Cerebellar nuclear complex (tissue), 1 donor: ENCODE measurements at regions not wholly inside any gene's neighbourhood (a gene's known extent, or its start where the extent isn't known, plus 50 kb on each side); places are given as distances from the start of the nearest gene placed in this dataset.

Experiments
- DNase-seq, 2 experiments: peaks; one replicate each; lab custom pipeline; 2025; lab: John Stamatoyannopoulos, UW

DNA sequence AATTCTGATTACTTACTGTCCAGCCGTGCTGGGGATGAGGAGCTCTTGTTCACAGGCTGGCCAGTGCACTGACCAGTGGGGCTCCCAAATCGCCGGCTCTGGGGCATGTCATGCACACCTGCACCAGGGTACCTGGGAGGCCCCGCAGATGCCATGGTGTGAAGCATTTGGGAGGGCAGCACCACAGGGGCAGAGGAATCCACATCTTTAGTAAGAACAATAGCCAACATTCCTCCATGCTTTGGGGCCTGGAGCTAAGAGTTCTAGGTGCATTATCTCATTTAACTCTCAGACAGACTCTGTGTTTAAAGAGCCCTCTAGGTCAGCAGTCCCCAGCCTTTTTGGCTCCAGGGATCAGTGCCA is 104.2 kb downstream of the ACKR3 start:
- DNase-seq, result no peak

DNA sequence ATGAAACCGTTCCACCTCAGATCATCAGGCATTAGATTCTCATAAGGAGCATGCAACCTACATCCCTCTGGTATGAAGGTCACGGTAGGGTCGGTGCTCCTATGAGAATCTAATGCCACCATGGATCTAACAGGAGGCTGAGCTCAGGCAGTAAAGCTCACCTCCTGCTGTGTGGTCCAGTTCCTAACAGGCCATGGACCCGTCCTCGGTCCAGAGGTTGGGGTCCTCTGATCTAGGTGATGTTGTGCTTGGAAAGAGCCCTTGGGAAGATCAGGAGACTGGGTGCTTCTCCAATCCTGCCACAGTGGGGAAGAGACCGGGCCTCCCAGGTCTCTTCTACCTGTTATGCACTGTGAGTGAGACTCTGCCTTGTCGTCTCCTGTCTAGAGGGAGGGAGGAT is 104.6 kb downstream of the ACKR3 start:
- no peak for DNase-seq

DNA sequence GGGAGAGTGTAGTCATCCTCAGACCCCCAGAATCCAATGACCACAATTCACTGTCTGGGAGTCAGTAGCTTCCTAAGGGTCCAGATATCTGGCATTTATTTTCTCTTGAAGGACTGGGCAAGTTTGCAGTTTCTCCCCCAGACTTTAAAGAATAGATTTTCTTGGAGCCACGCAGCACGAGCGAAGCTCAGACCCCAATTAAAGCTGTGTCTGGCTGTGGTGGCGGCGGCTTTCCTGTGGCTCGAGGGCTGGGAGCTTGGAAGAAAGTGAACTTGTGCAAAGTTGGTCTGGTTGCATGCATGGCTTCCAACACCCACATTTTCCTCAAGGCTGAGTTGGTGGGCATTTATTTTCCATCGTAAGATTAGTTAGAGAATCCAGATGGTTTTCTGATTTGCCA is 105.0 kb downstream of the ACKR3 start:
- no peak for DNase-seq

DNA sequence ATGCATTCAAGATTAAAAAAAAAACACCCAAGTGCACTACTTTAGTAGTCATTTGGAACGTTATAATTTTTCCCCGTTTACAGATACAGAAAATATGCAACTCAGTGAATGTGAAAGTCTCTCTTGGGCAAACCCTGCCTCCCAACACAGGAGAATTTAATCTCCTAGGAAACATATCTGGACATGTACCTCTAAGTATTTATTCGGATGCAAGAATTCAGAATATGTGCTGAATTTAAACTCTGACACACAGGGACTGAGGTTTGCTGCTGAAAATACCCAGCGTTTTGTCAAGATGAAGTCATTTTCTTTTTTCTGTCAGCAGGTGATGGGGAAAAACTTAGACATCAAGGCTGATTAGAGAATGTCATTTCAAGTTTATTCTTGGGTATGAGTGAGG is 105.4 kb downstream of the ACKR3 start:
- no peak for DNase-seq

DNA sequence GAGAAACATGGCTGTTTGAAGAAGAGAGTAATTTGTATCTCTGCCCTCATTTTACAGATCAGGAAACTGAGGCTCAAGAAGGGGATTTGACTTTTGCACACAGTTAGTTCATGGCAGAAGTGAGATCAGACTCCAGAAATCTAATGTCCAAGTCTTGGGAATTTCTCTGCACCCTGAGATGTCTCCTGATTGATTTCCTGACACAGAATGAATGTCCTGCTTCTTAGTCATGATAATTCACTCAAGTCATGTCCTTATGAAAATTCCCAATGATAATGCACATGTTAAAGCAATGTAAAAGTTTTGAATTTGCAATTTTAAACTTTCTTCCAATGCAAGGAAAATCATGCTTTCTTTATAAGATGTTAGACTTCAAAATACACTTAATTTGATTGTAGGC is 105.9 kb downstream of the ACKR3 start:
- no peak for DNase-seq

DNA sequence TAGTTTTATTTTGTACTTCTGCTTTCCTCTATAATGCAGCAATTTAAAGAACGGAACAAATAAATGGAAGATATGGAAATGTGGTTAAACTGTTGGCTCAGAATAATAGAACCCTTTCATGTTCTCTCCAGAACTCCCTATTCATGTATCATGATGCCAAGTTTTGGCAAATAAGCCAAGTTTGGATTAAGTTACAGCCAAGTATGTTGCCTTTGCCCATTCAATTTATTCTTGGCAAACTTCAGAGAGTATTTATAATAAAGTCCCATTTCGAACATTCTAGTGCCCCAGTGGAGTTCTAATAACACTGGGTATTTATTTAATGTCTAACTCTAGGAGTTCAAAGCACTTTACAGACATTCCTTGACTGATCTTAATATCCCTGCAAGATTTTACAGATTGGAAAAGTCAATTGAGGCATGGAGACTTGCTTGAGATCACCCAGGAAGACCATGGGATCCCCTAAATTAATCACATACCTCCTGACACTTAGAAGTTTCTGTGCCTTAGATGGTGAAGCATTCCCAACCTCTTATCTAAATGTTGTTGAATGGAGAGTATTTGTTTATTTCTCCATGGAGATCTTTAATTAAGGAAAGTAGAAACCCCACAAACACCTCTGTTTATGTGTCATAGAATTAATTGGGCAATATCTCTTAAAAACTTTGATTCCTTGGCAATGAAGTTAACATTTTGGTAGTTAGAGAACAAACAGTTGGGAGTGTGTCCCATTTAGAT is 106.7 kb downstream of the ACKR3 start:
- no peak for DNase-seq

DNA sequence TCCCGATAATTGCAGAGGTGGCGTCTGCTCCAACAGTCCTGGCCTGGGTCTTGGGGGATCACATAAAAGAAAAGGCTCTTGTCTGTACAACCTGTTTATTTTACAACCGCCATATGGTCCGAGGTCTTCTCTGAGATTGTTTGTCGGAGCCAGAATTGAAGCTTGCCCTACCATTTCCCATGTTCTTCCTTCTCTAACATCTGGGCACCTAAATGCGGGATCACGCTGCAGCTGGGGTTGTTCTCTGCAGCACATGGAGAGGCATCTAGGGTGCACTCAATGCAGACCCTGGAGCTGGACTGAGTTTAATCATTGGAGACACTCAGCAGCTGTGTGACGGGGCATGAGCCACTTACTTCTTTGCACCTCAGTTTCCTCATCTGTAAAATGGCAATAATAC is 107.7 kb downstream of the ACKR3 start:
- DNase-seq, result no peak

DNA sequence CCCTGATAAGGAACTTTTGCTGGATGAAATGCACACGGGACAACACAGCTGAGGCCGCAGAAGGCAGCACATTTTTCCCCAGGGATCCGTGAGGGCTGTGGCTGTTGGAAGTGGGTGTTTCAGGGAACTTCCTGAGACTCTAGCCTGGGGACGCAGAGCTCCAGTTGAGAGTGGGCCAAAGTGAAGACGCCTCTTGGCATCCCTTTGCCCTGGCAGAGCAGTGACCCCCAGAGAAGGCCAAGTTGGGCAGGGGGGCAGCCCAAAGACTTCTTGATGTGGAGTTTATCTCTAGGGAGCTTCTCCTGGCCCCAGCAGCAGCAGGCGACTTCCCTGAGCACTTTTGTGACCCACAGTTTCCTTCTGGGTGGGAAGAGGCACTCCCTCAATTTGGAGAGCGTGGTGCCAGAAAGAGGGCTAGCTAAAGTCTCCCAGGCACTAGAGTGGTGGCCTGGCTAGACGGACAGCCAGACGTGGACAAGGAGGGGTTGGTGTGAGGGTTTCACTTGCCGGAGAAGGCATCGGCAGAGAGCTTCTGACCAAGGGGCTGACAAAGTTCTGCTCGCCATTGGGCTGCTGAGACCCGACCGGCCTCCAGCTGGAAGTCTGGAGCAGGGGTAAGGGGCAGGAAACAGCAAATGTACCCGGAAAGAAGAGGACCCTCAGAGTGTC is 108.8 kb downstream of the ACKR3 start:
- DNase-seq, result no peak

DNA sequence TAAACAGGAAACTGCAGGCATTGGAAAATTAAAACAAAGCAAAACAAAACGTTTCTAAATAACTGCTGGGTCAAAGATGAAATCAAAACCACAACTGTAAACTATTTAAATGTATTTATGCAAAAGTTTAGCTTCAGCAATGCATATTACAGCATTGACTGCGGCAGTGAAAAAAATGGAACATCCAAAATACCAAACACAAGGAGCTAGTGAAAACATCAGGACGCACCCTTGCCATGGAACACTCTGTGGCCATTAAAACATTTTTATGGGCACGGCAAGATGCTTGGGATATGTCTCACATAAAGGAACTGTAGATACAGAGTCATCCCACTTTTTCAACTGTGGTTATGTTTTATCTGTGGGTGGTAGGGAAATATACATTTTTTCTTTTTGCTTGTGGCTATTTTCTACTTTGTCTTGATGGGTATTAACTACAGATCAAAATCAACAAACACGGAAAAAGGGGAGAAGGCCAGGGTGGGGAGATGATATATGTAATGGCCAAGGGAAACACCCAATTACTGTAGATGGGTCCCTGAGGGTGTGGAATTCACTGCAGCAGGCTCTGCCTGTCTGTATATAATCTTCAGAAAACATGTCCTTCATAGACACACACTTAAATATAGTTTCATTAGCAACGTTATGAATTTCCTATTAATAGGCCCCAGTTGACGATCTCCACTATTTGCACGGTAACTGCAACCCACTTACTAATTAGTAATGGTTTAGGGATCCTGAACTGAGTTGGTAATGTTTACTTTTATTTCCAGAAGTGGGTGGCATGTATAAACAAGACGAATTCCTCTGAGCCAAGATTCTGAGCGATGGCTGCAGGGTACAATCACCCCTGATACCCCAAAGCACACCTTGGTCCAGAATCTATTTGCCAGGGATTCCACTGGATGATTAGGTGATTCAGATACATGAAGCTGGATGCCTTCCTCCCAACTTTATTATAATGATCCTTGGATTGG is 110.5 kb downstream of the ACKR3 start:
- no peak for DNase-seq

DNA sequence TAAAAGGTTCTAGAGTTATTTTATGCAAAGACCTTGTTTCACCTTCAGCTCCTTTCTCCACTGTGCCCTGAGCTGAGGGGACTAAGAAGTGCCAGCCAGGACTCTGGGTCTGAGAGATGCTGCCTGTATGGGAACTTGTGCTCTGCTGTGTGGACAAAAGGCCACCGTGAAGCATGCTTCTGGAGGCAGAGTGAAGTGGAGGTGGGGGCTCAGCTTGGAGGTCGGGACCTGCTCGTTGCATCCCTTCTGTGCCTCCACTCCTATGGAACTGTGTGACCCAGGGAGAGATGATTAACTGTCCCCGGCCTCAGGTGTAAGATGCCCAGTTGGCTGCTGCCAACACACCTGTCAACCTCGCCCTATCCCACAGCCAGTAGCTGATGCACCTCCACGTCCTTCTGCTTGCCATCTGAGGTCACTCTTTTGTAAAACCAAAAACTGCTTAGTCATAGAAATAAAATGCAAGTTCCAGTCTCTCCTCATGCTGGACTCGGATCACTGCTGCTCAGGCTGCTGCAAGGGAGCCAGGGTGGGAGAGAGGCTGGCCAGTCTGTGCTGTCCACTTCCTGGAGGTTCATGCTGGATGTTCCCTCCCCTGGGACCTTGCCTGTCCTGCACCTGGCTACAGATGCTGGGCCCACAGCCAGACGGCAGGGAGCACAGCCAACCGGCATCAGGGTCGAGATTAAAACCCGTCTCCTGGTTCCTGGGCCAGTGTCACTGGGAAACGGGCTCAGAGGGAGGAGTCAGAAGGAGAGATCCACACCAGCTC is 113.2 kb downstream of the ACKR3 start:
- DNase-seq, result no peak

DNA sequence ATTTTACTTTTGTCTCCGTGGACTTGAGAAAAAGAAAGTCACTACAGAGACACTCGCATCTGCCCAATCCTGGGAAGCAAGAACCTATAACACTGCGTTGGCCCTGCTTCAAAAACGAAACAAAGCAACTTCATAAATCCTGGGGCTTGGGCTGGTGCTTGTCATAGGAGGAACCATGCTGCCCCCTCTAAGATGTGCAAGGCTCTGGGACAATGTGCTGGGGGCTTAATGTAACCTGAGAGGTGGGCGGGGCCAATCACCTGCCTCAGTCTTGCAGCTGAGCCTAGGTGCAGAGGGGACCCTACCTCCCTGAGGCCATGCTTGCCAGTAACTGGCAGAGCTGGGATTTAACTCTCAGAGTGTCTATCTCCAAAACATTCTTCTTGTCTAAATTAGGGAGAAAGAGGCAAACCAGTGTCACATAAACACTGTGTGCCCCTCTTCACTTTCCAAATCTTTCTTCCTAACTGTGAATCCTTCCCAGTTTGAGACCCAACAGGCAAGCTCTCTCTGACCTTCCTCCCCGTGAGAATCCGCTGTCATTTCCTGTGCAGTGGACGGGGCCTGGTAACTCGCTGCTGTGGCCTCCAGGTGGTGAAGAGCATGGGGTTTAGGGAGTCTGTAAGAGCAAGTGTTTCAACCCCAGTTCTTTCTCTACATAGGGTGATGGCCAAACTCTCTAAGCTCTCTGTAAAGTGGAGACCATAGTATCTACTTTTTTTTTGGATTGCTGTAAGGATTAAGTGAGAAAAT is 115.1 kb downstream of the ACKR3 start:
- no peak for DNase-seq

DNA sequence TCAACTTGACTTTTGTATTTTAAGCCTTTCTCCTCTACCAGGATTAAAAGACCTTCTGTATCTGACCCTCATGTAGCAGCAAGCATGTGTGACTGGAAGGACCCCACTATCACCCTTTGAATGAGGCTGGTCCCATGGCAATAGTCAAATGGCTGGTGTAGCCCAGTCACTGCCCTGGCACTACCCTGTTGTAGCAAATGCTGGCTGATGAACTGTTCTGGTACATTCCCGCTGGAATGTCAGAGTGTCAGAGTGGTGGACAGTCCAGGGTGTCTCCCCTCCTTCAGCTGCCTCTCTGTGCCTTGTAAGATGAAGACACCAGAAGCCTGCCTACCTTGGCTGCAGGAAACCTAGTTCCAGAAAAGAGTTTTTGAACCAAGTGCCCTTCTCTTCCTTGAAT is 115.7 kb downstream of the ACKR3 start:
- DNase-seq, result no peak

DNA sequence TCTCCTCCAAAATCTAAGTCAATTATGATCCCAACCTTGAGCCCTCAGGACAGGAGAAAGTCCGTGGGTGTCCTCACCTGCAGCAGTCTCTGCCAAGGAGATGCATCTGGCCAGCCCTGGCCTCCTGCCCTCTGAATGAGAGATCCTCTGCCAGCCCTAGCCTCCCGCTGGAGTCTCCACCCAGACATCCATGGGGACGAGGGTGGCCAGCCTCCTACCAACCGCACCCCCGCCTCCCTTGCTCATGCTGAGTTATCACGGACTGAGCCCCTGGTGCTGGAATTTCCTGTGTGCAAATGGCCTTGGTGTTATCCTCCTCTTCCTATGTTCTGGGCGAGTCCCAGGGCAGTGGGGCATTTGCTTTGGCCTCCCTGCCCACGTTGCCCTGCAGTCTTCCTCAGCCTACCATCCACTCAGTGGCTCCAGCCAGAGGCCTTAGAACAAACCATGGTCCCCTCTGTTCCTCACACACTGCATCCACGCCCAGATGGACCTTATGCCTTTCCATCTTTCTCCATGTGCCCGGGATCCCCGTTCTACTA is 116.4 kb downstream of the ACKR3 start:
- no peak for DNase-seq

DNA sequence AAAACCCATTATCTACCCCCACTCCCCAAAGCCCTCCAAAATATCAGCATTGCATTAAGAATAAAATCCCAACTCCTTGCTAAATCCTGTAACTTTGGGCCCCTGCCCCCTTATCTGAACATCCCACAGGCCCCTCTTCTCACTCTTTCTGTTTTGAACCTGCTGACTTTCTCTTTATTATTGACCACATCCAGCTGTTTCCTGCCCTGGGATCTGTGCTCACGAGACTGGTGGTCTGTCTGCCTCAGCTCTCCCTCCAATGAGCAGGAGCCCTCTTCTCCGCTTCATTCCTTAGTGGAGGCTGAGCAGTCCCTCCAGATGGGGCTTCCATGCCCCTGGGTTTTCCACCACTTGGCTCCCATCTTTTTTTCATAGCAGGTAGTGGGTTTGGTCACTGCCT is 116.9 kb downstream of the ACKR3 start:
- DNase-seq, result no peak

DNA sequence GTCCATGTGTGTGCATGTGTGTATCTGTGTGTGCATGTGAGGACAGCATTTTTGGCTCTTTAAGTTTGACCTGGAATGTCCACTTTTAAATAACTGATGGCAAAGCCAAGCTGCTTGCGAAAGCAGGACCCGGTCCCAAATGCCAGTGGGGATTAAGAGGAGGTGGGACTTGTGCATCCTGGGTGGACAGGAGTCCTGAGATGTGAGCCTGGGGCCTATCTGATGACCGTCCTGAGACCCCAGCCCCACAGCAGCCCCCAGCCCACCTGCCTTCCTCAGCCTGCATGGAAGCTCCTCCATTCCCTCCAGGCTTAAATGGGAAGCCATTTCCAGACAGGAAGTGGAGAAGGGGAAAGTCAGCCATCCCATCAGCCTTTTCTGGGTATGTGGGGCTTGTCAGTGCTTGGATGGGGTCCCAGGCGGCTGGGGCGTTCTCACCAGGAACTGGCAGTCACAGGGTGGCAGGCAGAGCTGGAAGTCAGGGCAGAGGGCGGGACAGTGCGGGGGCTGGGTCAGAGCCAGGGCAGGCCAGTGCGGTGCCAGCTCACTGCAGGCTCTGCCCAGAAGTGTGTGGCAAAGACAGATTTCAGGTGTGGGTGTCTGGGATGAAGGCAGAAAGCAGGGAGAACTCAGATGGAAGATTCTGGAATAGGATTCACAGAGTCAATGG is 117.8 kb downstream of the ACKR3 start:
- DNase-seq, result no peak

DNA sequence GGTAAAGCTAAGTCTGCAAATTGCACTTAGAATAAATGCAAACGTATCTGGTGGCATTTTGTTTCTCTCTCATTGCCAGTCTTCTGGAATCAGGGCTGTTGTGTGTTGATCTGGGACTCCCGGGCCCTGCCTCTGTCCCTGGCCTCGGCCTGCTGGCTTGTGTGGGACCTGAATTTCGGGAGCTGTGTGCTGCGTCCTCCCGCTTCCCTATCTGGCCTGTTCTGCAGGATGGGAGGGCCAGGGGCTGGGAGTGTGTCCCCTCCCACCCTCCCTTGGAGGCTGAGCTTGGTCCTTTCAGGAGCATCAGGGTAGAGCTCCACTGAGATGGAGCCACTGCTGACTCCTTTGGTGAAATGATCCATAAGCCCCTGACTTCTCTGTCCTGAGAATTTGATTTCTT is 118.5 kb downstream of the ACKR3 start:
- DNase-seq, result no peak

DNA sequence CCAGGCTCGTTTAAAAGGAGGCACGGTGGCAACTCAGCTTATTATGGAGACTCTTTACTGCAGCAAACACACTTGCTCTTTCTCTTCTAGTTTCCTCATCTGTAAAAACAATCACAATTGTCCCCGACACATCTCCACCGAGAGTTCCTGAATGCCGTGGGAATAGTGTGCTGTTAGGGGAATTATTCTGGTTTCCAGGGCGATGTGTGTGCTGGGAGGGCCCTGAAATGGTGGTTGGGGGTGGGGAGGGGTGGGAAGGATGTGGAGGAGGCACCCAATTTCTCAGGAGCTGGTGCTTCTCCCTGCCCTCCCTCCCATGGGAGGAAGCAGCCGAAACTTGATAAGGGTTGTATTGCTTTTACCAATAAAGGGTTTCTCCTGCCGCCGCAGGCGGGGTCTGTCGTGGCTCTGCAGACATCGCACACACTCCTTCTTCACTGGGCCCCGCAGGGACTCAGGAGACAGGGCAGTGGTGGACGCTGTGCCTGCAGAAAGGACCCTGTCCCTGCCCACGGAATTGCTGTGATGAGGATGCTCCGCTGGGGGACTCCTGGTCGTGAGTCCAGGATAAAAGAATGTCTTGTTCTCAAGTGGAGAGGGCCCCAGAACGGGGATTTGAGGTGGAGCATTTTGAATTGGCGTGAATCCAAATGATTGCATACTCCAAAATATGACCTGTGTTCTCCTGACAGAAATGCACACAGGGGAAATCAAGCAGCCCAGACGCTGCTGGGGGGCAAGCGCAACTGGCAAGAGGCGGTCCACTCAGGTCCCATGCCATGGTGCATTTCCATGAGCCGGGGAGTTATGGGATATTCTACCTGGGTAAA is 119.2 kb downstream of the ACKR3 start:
- no peak for DNase-seq

DNA sequence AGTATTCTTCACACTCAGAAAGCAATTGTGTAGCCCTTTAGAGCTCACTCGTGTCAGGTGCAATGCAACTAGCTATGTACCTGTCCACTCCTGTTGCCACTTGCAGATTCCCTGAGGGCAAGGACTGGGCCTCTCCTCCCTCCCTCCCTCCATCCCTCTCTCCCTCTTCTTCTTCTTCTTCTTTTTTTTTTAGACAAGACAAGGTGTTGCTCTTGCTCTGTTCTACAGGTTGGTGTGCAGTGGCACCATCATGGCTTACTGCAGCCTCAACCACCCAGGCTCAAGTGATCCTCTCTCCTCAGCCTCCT is 119.7 kb downstream of the ACKR3 start:
- no peak for DNase-seq

DNA sequence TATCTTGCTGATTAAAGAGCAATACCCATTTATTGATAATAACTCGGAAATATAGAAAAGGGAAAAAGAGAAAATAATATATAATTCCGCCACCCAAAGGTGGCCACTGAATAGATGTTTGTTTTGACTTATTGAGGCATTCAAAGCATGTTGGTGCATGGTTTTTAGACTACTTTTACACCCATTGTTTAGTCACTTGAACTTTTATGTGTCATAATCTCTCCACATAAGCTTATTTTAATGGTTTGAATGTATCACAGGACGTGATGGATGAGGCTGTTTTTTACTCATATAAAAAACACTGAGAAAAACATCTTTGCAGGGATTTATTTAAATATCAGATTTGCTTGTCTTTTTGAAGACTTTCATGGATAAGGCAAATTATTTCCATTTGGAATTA is 120.4 kb downstream of the ACKR3 start:
- no peak for DNase-seq

DNA sequence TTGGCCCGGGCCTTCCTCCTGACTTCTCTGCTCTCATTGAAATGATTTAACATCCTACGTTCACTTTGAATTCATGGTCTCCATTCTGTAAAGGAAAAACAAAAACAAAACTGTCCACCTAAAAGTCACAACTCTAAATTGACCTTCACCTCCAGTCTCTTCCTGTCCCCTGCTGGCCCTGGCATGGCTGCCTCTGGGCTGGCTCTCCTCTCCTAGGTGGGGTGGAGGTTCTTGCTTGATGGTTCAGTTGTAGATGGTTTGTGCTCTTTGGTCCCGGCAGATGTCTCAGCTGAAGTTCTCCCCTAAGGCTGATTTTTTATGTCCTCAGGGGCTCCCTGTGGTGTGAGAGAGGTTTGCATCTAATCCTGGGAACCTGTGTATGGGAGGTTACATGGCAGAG is 121.1 kb downstream of the ACKR3 start:
- DNase-seq, result no peak
